ENCODE measurements at regions not wholly inside any gene's neighbourhood (a gene's known extent, or its start where the extent isn't known, plus 50 kb on each side); places are given as distances from the start of the nearest gene placed in this dataset.
"Not testable (repeated sequence)": the region's sequence is repeated elsewhere in the genome, so short reads cannot be mapped to it uniquely, and the experiment has no call there.

DNA sequence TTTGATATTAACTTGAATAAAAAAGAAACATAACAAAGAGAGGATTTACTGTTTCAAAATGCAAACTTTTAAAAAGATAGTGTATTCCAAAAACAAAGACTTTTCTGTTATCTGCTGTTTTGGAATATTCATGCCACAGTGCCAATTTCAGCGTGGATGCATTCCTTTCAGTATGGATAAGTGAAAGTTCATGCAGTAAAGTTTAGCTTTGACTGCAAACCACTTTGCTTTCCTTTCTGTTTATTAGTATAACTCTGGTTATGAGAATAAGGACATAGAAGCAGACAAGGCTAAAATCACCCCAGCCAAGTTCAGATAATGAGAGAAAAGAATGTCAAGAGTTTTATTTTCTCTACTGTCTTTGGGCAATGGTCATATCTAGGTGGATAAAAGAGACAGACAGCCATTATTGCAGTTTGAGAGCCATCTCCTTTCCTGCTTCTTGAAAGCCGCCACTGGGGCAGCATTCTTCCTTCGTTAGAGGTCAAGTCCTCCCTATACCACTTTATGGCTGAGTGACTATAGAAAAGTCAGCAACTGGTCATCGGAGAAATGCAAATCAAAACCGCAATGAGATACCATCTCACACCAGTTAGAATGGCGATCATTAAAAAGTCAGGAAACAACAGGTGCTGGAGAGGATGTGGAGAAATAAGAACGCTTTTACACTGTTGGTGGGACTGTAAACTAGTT lies 82.4 kb upstream of the BLID start:
- H3K4me3 ChIP-seq (ENCODE audit: low read depth, low read length): no peak overlapping the region
- H3K4me1 ChIP-seq: peaks cover 5% of the 10 kb centered on the region; the same call in 1 of the 2 replicates
- H3K27me3 ChIP-seq: peaks cover 5% of the 10 kb centered on the region; the same call in 1 of the 2 replicates
- H3K9me3 ChIP-seq: no peaks in the 10 kb centered on the region
- no peak for TF ChIP-seq CTCF (IDR thresholded peaks at IDR 0.05; ENCODE audit: low read depth, low read length)
- no peaks in the 10 kb centered on the region for H3K36me3 ChIP-seq
- DNase-seq: no peak

GRCh38 chr11:122197066-122197987 lies 81.3 kb upstream of the BLID start:
- no peaks in the 10 kb centered on the region for H3K36me3 ChIP-seq
- peaks cover 5% of the 10 kb centered on the region; the same call in 1 of the 2 replicates for H3K27me3 ChIP-seq
- H3K4me1 ChIP-seq: no peaks in the 10 kb centered on the region
- no peaks in the 10 kb centered on the region for H3K9me3 ChIP-seq
- no peak overlapping the region for H3K4me3 ChIP-seq (ENCODE audit: low read depth, low read length)
- no peak for DNase-seq
- TF ChIP-seq CTCF (IDR thresholded peaks at IDR 0.05; ENCODE audit: low read depth, low read length): no peak

GRCh38 chr11:122195790-122196189 lies 79.8 kb upstream of the BLID start:
- Histone ChIP-seq H3K4me1 (no peaks in the 10 kb centered on the region), H3K27me3 (peaks cover 5% of the 10 kb centered on the region)
- no peak for TF ChIP-seq CTCF (IDR thresholded peaks at IDR 0.05; ENCODE audit: low read depth, low read length)

DNA sequence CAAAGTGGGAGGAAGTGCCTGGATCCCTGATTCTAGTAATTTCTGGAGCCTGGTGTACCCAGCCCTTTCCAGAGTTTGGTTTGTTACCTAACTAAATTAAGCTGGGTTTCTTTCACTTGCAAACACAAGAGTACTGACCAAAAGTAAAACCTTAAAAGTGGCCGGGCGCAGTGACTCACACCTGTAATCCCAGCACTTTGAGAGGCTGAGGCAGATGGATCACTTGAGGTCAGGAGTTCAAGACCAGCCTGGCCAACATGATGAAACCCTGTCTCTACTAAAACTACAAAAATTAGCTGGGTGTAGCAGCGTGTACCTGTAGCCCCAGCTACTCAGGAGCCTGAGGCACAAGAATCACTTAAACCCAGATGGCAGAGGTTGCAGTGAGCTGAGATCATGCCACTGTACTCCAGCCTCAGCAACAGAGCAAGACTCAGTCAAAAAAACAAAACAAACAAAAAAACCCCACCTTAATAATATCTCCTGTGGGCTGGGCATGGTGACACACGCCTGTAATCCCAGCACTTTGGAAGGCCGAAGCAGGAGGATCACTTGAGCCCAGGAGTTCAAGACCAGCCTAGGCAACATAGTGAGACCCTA lies 78.0 kb upstream of the BLID start:
- H3K4me1 ChIP-seq; H3K4me3 ChIP-seq (ENCODE audit: low read depth, low read length); DNase-seq; H3K27me3 ChIP-seq; H3K9me3 ChIP-seq; H3K36me3 ChIP-seq: not testable (repeated sequence)

More at GRCh38 chr11:122195790-122196189, 79.8 kb upstream of the BLID start:
- H3K4me3 ChIP-seq (ENCODE audit: low read depth, low read length): no peak overlapping the region
- no peaks in the 10 kb centered on the region for H3K9me3 ChIP-seq
- H3K36me3 ChIP-seq: no peaks in the 10 kb centered on the region
- no peak for DNase-seq

DNA sequence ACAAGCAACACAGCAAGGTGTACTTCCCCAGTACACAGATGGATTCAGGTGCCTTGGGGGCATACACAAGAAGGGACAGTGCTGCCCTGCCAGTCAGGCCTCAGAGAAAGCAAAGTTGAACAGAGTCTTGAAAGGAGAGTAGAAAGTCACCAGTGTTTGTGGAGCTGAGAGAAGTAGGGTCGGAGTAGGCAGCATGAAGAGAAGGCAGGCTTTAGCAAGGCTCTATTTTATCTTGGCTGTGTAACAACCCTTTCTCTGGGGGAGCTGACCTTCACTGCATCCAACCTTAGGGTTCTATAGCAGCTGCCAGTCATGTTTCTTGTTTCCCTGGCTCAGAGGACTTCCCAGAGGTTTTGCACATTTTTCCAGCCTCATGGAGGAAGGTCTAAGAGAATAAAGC lies 77.4 kb upstream of the BLID start:
- Histone ChIP-seq H3K9me3 (no peaks in the 10 kb centered on the region), H3K36me3 (no peaks in the 10 kb centered on the region), H3K27me3 (peaks cover 5% of the 10 kb centered on the region), H3K4me3 (ENCODE audit: low read depth, low read length) (no peak overlapping the region), H3K4me1 (no peaks in the 10 kb centered on the region)
- TF ChIP-seq CTCF (IDR thresholded peaks at IDR 0.05; ENCODE audit: low read depth, low read length): no peak
- no peak for DNase-seq

DNA sequence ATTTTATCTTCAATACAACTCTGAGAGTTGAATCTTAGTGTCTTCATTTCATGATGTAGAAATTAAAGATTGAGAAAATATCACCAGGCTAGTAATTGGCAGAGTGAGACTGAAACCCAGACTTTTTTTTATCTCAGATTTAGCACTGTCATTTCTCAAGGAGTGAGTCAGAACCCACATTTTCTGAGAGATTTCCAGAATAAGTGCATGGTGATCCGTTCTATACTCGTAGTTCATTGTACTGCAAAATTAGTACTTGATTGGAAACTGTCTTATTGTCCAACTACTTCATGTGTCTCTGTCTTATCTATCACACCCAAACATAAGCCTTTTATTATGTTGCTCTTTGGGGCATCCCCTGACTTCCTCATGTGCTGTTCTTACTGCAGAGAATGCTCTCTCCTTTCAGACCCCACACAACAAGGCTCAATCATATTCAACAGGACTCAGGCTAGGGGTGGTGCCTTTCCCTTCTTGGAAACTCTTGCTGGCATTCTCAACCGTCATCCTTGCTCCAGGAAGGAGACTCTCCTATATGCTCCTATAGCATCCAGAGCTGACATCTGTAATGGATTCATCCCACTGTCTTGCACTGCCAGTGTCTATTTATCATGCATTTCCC lies 76.7 kb upstream of the BLID start:
- TF ChIP-seq CTCF (IDR thresholded peaks at IDR 0.05; ENCODE audit: low read depth, low read length): no peak
- Histone ChIP-seq H3K4me1 (no peaks in the 10 kb centered on the region), H3K9me3 (no peaks in the 10 kb centered on the region), H3K4me3 (ENCODE audit: low read depth, low read length) (no peak overlapping the region), H3K36me3 (no peaks in the 10 kb centered on the region), H3K27me3 (peaks cover 5% of the 10 kb centered on the region)
- no peak for DNase-seq
